ENCODE measurements at regions not wholly inside any gene's neighbourhood (a gene's known extent, or its start where the extent isn't known, plus 50 kb on each side); places are given as distances from the start of the nearest gene placed in this dataset.

DNA sequence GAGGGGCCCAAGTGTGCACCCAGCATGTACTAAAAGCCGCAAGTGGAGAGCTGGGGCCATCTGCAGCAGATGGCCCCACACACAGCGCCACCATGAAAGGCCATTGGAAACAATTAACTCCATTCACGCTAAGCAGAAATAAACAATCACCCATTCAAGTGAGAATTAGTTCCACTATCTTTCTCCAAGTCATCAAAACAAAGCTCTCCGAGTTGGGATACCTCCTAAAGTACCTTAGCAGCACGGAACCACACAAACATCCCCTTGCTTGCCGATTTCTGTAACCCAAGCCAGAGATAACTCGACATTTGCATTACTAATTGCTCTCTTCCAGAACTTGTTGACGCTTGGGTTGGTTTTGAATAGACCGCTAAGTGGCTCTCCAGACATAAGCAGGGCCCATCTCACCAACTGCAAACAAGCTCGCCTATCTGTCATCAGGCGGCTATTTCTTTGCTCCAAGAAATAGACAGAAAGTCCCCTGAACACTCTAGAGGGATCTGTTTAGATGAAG lies 840.6 kb upstream of the SALL3 start:
- TF ChIP-seq POLR2A (IDR thresholded peaks at IDR 0.05) (no peak), POLR2AphosphoS5 (IDR thresholded peaks at IDR 0.05; ENCODE audit: insufficient read depth in 1 of 2, low read depth in 1 of 2) (no peak), CTCF (IDR thresholded peaks at IDR 0.05) (no peak)
- Histone ChIP-seq H3K4me1 (no peaks in the 10 kb centered on the region), H3K4me3 (no peak overlapping the region), H3K27me3 (no peaks in the 10 kb centered on the region), H3K27ac (no peak overlapping the region), H3K36me3 (no peaks in the 10 kb centered on the region), H3K9me3 (no peaks in the 10 kb centered on the region)
- intact Hi-C loops (cut with DNase I): no loop called here
- no peak for DNase-seq (ENCODE audit: extremely low spot score in 2 of 2)

DNA sequence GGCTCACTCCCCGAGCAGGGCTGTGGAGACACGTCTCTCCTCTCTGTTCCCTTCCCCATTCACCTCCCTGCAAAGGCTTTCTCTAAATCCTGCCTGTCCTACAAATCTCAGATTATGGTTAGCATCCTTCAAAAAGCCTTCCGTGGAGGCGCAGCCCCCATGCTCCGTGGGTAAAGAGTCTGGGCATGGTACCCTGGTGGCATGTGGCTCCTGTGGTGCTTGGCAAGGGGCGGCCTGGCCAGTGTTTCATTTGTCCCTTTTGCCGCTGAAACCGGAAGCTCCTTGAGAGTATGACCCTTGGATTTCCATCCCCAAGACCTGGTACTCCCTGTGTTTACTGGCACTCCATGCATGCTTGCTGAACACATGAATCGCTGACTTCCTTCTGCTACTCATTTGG lies 839.3 kb upstream of the SALL3 start:
- intact Hi-C loops (cut with DNase I): no loop called here
- Histone ChIP-seq H3K36me3 (no peaks in the 10 kb centered on the region), H3K27ac (no peak overlapping the region), H3K4me1 (no peaks in the 10 kb centered on the region), H3K9me3 (no peaks in the 10 kb centered on the region), H3K4me3 (no peak overlapping the region), H3K27me3 (no peaks in the 10 kb centered on the region)
- TF ChIP-seq POLR2AphosphoS5 (IDR thresholded peaks at IDR 0.05; ENCODE audit: insufficient read depth in 1 of 2, low read depth in 1 of 2): no peak
- TF ChIP-seq POLR2A (IDR thresholded peaks at IDR 0.05): no peak
- TF ChIP-seq CTCF (IDR thresholded peaks at IDR 0.05): no peak
- no peak for DNase-seq (ENCODE audit: extremely low spot score in 2 of 2)

GRCh38 chr18:78144669-78145068 lies 834.9 kb upstream of the SALL3 start:
- no peaks in the 10 kb centered on the region for H3K9me3 ChIP-seq
- no peak for DNase-seq (ENCODE audit: extremely low spot score in 2 of 2)
- no peaks in the 10 kb centered on the region for H3K36me3 ChIP-seq
- H3K4me3 ChIP-seq: no peak overlapping the region
- TF ChIP-seq POLR2AphosphoS5 (IDR thresholded peaks at IDR 0.05; ENCODE audit: insufficient read depth in 1 of 2, low read depth in 1 of 2): no peak
- TF ChIP-seq CTCF (IDR thresholded peaks at IDR 0.05): no peak
- no peak for TF ChIP-seq POLR2A (IDR thresholded peaks at IDR 0.05)
- no peaks in the 10 kb centered on the region for H3K4me1 ChIP-seq
- intact Hi-C loops (cut with DNase I): no loop called here
- H3K27me3 ChIP-seq: no peaks in the 10 kb centered on the region
- H3K27ac ChIP-seq: no peak overlapping the region

- Histone ChIP-seq H3K36me3 (no peaks in the 10 kb centered on the region), H3K9me3 (no peaks in the 10 kb centered on the region), H3K4me1 (no peaks in the 10 kb centered on the region), H3K4me3 (no peak overlapping the region), H3K27me3 (no peaks in the 10 kb centered on the region), H3K27ac (no peak overlapping the region)
- DNase-seq (ENCODE audit: extremely low spot score in 2 of 2): no peak
- intact Hi-C loops (cut with DNase I): no loop called here
- TF ChIP-seq CTCF (IDR thresholded peaks at IDR 0.05): no peak
- TF ChIP-seq POLR2AphosphoS5 (IDR thresholded peaks at IDR 0.05; ENCODE audit: insufficient read depth in 1 of 2, low read depth in 1 of 2): no peak
- TF ChIP-seq POLR2A (IDR thresholded peaks at IDR 0.05): no peak
These were observed 834.5 kb upstream of the SALL3 start for GRCh38 chr18:78145096-78145495.

GRCh38 chr18:78146136-78147085 lies 833.2 kb upstream of the SALL3 start:
- no peaks in the 10 kb centered on the region for H3K9me3 ChIP-seq
- no peak overlapping the region for H3K27ac ChIP-seq
- DNase-seq (ENCODE audit: extremely low spot score in 2 of 2): peak; percentile 8 to 89
- TF ChIP-seq POLR2AphosphoS5 (IDR thresholded peaks at IDR 0.05; ENCODE audit: insufficient read depth in 1 of 2, low read depth in 1 of 2) (no peak), POLR2A (IDR thresholded peaks at IDR 0.05) (no peak), CTCF (IDR thresholded peaks at IDR 0.05) (no peak)
- no peaks in the 10 kb centered on the region for H3K27me3 ChIP-seq
- H3K4me1 ChIP-seq: no peaks in the 10 kb centered on the region
- intact Hi-C loops (cut with DNase I): no loop called here
- H3K4me3 ChIP-seq: no peak overlapping the region
- H3K36me3 ChIP-seq: no peaks in the 10 kb centered on the region

Measured in vagina (tissue), 2 donors.